B cell (primary cell): ENCODE measurements at regions not wholly inside any gene's neighbourhood (a gene's known extent, or its start where the extent isn't known, plus 50 kb on each side); places are given as distances from the start of the nearest gene placed in this dataset.
"Not testable (repeated sequence)": the region's sequence is repeated elsewhere in the genome, so short reads cannot be mapped to it uniquely, and the experiment has no call there.

Experiments used
- ATAC-seq: fragments of 200-7000 bp; cut with Tn5 transposase; one replicate; pipeline ENCODE4 v1.10.0; 2021; ENCODE audit warnings: low read depth, mild to moderate bottlenecking, moderate number of reproducible peaks, moderate library complexity
- CTCF ChIA-PET: fragments of 350-600 bp; sonication (Branson Sonifier 250); formaldehyde crosslinking; loops from one replicate; lab custom pipeline; 2021; ENCODE audit warnings: antibody characterized with exemption, inconsistent platforms; lab: Charles Lee
- POLR2A ChIA-PET: fragments of 350-600 bp; sonication (Branson Sonifier 250); formaldehyde crosslinking; loops from one replicate; lab custom pipeline; 2021; ENCODE audit warnings: antibody characterized with exemption; lab: Charles Lee
- DNase-seq: peaks from one replicate; pipeline ENCODE4 v3.0.0; 2013
- H2AFZ ChIP-seq: 2 replicates; pipeline ENCODE4 v1.6.1; 2012; ENCODE audit warnings: mild to moderate bottlenecking, low read depth, low read length; ENCODE audit not compliant: insufficient read depth, poor library complexity, severe bottlenecking
- H3K27ac ChIP-seq, 2 donors: 1 replicate in 1 of 2; 2 replicates in 1 of 2; pipeline ENCODE4 v1.5.1; 2012 to 2013; ENCODE audit warnings: low read length in 2 of 2, mild to moderate bottlenecking in 2 of 2, moderate library complexity in 1 of 2
- H3K27me3 ChIP-seq, 4 experiments: fragments of 200-600 bp in 1 of 4; sonication (generic) in 1 of 4; replicated peaks in 1 of 4; 1 replicate in 2 of 4; 2 replicates in 2 of 4; pipeline versions ENCODE4 v1.6.1 to v1.7.0; 2013 to 2016; ENCODE audit warnings: low read length in 3 of 4, mild to moderate bottlenecking in 2 of 4, mixed read lengths in 1 of 4, moderate library complexity in 1 of 4; ENCODE audit not compliant: insufficient read depth in 4 of 4, control insufficient read depth in 3 of 4; ENCODE audit errors: control extremely low read depth in 1 of 4
- H3K36me3 ChIP-seq, 2 experiments: replicated peaks in 1 of 2; 1 replicate in 1 of 2; 2 replicates in 1 of 2; pipeline versions ENCODE4 v1.6.1 to v1.7.1; 2013; ENCODE audit warnings: low read length in 1 of 2; ENCODE audit not compliant: insufficient read depth in 2 of 2, control insufficient read depth in 1 of 2; ENCODE audit errors: control extremely low read depth in 1 of 2, extremely low read depth in 1 of 2
- H3K4me1 ChIP-seq, 2 donors: fragments of 200-600 bp in 1 of 2; sonication (generic) in 1 of 2; 1 replicate in 1 of 2; 2 replicates in 1 of 2; pipeline versions ENCODE4 v1.5.1 to v1.6.1; 2013 to 2017; ENCODE audit warnings: low read length in 2 of 2; ENCODE audit not compliant: control insufficient read depth in 2 of 2, insufficient read depth in 2 of 2
- H3K4me2 ChIP-seq: replicated peaks from 2 replicates; pipeline ENCODE3; 2012; ENCODE audit warnings: mild to moderate bottlenecking, low read depth, low read length; ENCODE audit not compliant: poor library complexity, severe bottlenecking
- H3K4me3 ChIP-seq, 5 experiments: fragments of 200-600 bp in 1 of 5; sonication (generic) in 1 of 5; 1 replicate in 3 of 5; 2 replicates in 2 of 5; pipeline versions ENCODE4 v1.5.1 to v1.7.0; 2011 to 2016; ENCODE audit warnings: low read length in 4 of 5, mild to moderate bottlenecking in 4 of 5, low read depth in 2 of 5, control low read depth in 1 of 5, moderate library complexity in 1 of 5; ENCODE audit not compliant: insufficient read depth in 1 of 5; ENCODE audit errors: control extremely low read depth in 1 of 5, extremely low read depth in 1 of 5
- H3K79me2 ChIP-seq: fragments of 200-600 bp; sonication (generic); one replicate; pipeline ENCODE4 v1.6.0; 2016; ENCODE audit warnings: low read length; ENCODE audit not compliant: control insufficient read depth, insufficient read depth
- H3K9ac ChIP-seq: fragments of 200-600 bp; sonication (generic); 2 replicates; pipeline ENCODE4 v1.6.1; 2017; ENCODE audit warnings: mild to moderate bottlenecking, low read length, moderate library complexity
- H3K9me3 ChIP-seq, 3 donors: one replicate each; pipeline versions ENCODE4 v1.6.1 to v1.7.1; 2013; ENCODE audit warnings: low read length in 2 of 3; ENCODE audit not compliant: control insufficient read depth in 2 of 3, insufficient read depth in 1 of 3; ENCODE audit errors: control extremely low read depth in 1 of 3
- H4K20me1 ChIP-seq: 2 replicates; pipeline ENCODE4 v1.6.0; 2012; ENCODE audit warnings: mild to moderate bottlenecking, low read length; ENCODE audit not compliant: insufficient read depth, control insufficient read depth, poor library complexity, severe bottlenecking
- H3K27ac Mint-ChIP-seq: one replicate; pipeline ENCODE4 v1.8.0; 2021; ENCODE audit warnings: mixed read lengths
- H3K27me3 Mint-ChIP-seq: one replicate; pipeline ENCODE4 v1.8.0; 2021; ENCODE audit warnings: mixed read lengths
- H3K4me1 Mint-ChIP-seq: one replicate; pipeline ENCODE4 v1.8.0; 2021; ENCODE audit warnings: mixed read lengths
- H3K4me3 Mint-ChIP-seq: one replicate; pipeline ENCODE4 v1.8.0; 2021; ENCODE audit warnings: mixed read lengths
- H3K9me3 Mint-ChIP-seq: one replicate; pipeline ENCODE4 v1.8.0; 2022; ENCODE audit warnings: mixed read lengths; ENCODE audit not compliant: insufficient read depth
- EZH2 ChIP-seq: IDR thresholded peaks from 2 replicates; pipeline ENCODE4 v1.6.1; 2012; ENCODE audit warnings: borderline replicate concordance, low read depth, mild to moderate bottlenecking, moderate library complexity, low read length; ENCODE audit not compliant: insufficient read depth, poor library complexity, severe bottlenecking
- WGBS: methylation state at CpG from one replicate; pipeline ENCODE4 v1.1.5; 2013; ENCODE audit warnings: missing lambda C conversion rate; ENCODE audit not compliant: insufficient coverage; 5-methylcytosine and 5-hydroxymethylcytosine counted together
- intact Hi-C: fragments of 100-400 bp; cut with micrococcal nuclease; formaldehyde crosslinking; loops from one replicate; pipeline ENCODE4 v1.10.0; 2022
- TF ChIP-seq, protein P1 (sequence below): fragments of 200-600 bp; IDR thresholded peaks from one replicate; pipeline ENCODE4 v1.8.0; 2022; ENCODE audit warnings: antibody characterized with exemption, mild to moderate bottlenecking

DNA sequence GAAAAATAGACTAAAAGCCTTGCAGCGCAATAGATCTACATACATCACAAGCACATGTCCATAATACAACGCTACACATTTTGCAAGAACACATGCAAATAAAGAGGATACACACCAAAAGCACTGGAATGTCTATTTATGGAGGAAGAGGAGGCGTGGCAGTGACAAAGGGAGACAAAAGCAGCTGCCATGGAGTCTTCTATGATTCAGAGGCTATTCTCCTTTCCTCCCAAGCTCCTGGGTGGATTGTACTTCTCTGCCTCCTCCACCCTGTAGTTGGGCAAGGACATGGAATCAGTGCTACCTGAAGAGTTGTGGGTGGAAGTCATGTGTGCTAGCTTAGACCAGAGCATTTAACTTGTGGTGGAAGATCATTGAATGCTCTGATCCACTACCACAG lies 57.9 kb upstream of the ABHD2 start:
- no peak overlapping the region for H2AFZ ChIP-seq
- H3K9me3 Mint-ChIP-seq = peaks cover 7% of the 10 kb centered on the region
- H4K20me1 ChIP-seq = no peaks in the 10 kb centered on the region
- H3K79me2 ChIP-seq = no peaks in the 10 kb centered on the region
- H3K27me3 Mint-ChIP-seq = peaks cover 23% of the 10 kb centered on the region
- H3K4me3 ChIP-seq = no peak overlapping the region
- no peak for DNase-seq
- TF ChIP-seq, protein P1, sequence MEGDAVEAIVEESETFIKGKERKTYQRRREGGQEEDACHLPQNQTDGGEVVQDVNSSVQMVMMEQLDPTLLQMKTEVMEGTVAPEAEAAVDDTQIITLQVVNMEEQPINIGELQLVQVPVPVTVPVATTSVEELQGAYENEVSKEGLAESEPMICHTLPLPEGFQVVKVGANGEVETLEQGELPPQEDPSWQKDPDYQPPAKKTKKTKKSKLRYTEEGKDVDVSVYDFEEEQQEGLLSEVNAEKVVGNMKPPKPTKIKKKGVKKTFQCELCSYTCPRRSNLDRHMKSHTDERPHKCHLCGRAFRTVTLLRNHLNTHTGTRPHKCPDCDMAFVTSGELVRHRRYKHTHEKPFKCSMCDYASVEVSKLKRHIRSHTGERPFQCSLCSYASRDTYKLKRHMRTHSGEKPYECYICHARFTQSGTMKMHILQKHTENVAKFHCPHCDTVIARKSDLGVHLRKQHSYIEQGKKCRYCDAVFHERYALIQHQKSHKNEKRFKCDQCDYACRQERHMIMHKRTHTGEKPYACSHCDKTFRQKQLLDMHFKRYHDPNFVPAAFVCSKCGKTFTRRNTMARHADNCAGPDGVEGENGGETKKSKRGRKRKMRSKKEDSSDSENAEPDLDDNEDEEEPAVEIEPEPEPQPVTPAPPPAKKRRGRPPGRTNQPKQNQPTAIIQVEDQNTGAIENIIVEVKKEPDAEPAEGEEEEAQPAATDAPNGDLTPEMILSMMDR = no peak
- no peak for TF ChIP-seq EZH2
- H3K36me3 ChIP-seq = no peaks in the 10 kb centered on the region
- intact Hi-C loops = no loop called here
- H3K4me1 ChIP-seq = no peaks in the 10 kb centered on the region
- ChIA-PET CTCF (no interaction called here), POLR2A (no interaction called here)
- no peak overlapping the region for H3K9ac ChIP-seq
- no peak overlapping the region for H3K4me3 Mint-ChIP-seq
- H3K4me1 Mint-ChIP-seq = peaks cover 3% of the 10 kb centered on the region
- H3K9me3 ChIP-seq = peaks cover 0 to 19% (median 0%) of the 10 kb centered on the region in 3 donors
- no peak for ATAC-seq
- no peak overlapping the region for H3K27ac ChIP-seq
- H3K27me3 ChIP-seq = peaks cover 0 to 4% (median 0%) of the 10 kb centered on the region in 4 experiments
- no CpG with 5 or more reads among the region's 3 CpGs for WGBS
- H3K27ac Mint-ChIP-seq = no peak overlapping the region
- no peak overlapping the region for H3K4me2 ChIP-seq

DNA sequence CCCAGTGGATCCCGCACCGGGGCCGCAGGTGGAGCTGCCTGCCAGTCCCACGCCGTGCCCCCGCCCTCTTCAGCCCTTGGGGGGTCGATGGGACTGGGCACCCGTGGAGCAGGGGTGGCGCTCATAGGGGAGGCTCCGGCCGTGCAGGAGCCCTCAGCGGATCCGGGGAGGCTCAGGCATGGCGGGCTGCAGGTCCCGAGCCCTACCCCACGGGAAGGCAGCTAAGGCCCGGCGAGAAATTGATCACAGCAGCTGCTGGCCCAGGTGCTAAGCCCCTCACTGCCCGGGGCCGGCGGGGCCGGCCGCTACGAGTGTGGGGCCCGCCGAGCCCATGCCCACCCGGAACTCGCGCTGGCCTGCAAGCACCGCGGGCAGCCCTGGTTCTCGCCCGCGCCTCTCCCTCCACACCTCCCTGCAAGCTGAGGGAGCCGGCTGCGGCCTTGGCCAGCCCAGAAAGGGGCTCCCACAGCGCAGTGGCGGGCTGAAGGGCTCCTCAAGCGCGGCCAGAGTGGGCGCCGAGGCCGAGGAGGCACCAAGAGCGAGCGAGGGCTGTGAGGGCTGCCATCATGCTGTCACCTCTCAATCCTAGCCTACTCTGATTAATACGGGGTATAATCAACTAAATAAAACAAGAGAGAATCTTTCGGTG lies 56.5 kb upstream of the ABHD2 start:
- H3K4me2 ChIP-seq, ATAC-seq, H2AFZ ChIP-seq, H3K27ac ChIP-seq, H3K4me1 Mint-ChIP-seq, DNase-seq, intact Hi-C loops, H3K4me3 Mint-ChIP-seq, H3K9ac ChIP-seq, H3K4me1 ChIP-seq, H3K9me3 Mint-ChIP-seq, H3K27ac Mint-ChIP-seq, H3K79me2 ChIP-seq, H3K36me3 ChIP-seq, H3K4me3 ChIP-seq, POLR2A ChIA-PET, H4K20me1 ChIP-seq, H3K27me3 ChIP-seq: not testable (repeated sequence)
- H3K27me3 Mint-ChIP-seq = peaks cover 25% of the 10 kb centered on the region
- WGBS = 95% methylated on average over 38 of the region's 47 CpGs
- CTCF ChIA-PET = interaction anchor here (1.6 kb wide), 1 partner anchor 97 kb away, joined by 6 read pairs; no protein-coding TSS in a partner anchor
- peaks cover 0 to 11% (median 0%) of the 10 kb centered on the region in 3 donors for H3K9me3 ChIP-seq
